H1 (cell line): ENCODE measurements at regions not wholly inside any gene's neighbourhood (a gene's known extent, or its start where the extent isn't known, plus 50 kb on each side); places are given as distances from the start of the nearest gene placed in this dataset.

Experiments used
- CTCF ChIA-PET: fragments of 300-600 bp; sonication (Branson Sonifier 250); formaldehyde crosslinking; loops from one replicate; lab custom pipeline; 2021; ENCODE audit not compliant: partially characterized antibody; lab: Charles Lee
- POLR2A ChIA-PET: fragments of 300-600 bp; sonication (Branson Sonifier 250); formaldehyde crosslinking; loops from one replicate; lab custom pipeline; 2021; ENCODE audit warnings: inconsistent platforms; ENCODE audit not compliant: partially characterized antibody; lab: Charles Lee
- DNase-seq, 2 experiments: peaks; one replicate each; pipeline versions ENCODE4 v3.0.0 to v3.0.0-alpha.2; 2010 to 2022; ENCODE audit warnings: low spot score in 2 of 2, low read depth in 1 of 2, mixed read lengths in 1 of 2
- FAIRE-seq: peaks from 2 replicates; lab custom pipeline; 2011; peaks lifted over from hg19 to GRCh38; lab: Jason Lieb, UNC
- H2AFZ ChIP-seq: 2 replicates; pipeline ENCODE4 v1.8.1; 2012; ENCODE audit warnings: low read length, inconsistent platforms
- H2AK5ac ChIP-seq: 2 replicates; pipeline ENCODE4 v1.6.1; 2013; ENCODE audit warnings: low read depth, low read length
- H2BK120ac ChIP-seq: replicated peaks from 2 replicates; pipeline ENCODE3; 2013; ENCODE audit warnings: low read depth, low read length, inconsistent platforms
- H2BK12ac ChIP-seq: 2 replicates; pipeline ENCODE4 v1.6.1; 2013; ENCODE audit warnings: low read depth, low read length
- H2BK15ac ChIP-seq: 2 replicates; pipeline ENCODE4 v1.6.1; 2013; ENCODE audit warnings: low read length
- H2BK20ac ChIP-seq: 2 replicates; pipeline ENCODE4 v1.6.1; 2013; ENCODE audit warnings: low read length
- H2BK5ac ChIP-seq: 2 replicates; pipeline ENCODE4 v1.6.1; 2013; ENCODE audit warnings: low read depth, low read length
- H3K14ac ChIP-seq: 2 replicates; pipeline ENCODE4 v1.6.1; 2013; ENCODE audit warnings: inconsistent platforms; ENCODE audit not compliant: insufficient read length
- H3K18ac ChIP-seq: 2 replicates; pipeline ENCODE4 v1.6.1; 2013; ENCODE audit warnings: low read length; ENCODE audit errors: extremely low read depth
- H3K23ac ChIP-seq: 2 replicates; pipeline ENCODE4 v1.6.1; 2013; ENCODE audit warnings: inconsistent platforms; ENCODE audit not compliant: insufficient read length
- H3K23me2 ChIP-seq: 2 replicates; pipeline ENCODE4 v1.6.1; 2013; ENCODE audit warnings: low read depth, low read length
- H3K27ac ChIP-seq: 2 replicates; pipeline ENCODE4 v1.6.1; 2011; ENCODE audit warnings: low read depth, low read length, inconsistent platforms
- H3K27me3 ChIP-seq, 4 experiments: replicated peaks in 1 of 4; 1 replicate in 1 of 4; 2 replicates in 3 of 4; pipeline versions ENCODE4 v1.6.1 to v1.8.1; 2011 to 2013; ENCODE audit warnings: low read length in 3 of 4, mild to moderate bottlenecking in 3 of 4, inconsistent platforms in 2 of 4, mixed read lengths in 2 of 4, moderate library complexity in 1 of 4; ENCODE audit not compliant: control insufficient read depth in 3 of 4, insufficient read depth in 3 of 4; ENCODE audit errors: extremely low read depth in 1 of 4
- H3K36me3 ChIP-seq, 4 experiments: 2 replicates each; pipeline versions ENCODE4 v1.6.1 to v1.8.1; 2011 to 2013; ENCODE audit warnings: mild to moderate bottlenecking in 4 of 4, low read length in 3 of 4, moderate library complexity in 2 of 4, control low read depth in 1 of 4, inconsistent platforms in 1 of 4; ENCODE audit not compliant: insufficient read depth in 4 of 4, control insufficient read depth in 2 of 4
- H3K4ac ChIP-seq: replicated peaks from 2 replicates; pipeline ENCODE3; 2013; ENCODE audit warnings: low read length, low read depth, mixed read lengths, inconsistent platforms; ENCODE audit not compliant: insufficient read length
- H3K4me1 ChIP-seq, 4 experiments: replicated peaks in 1 of 4; 1 replicate in 1 of 4; 2 replicates in 3 of 4; pipeline versions ENCODE4 v1.6.1 to v1.8.1; 2011 to 2013; ENCODE audit warnings: low read length in 3 of 4, inconsistent platforms in 2 of 4, mixed read lengths in 1 of 4; ENCODE audit not compliant: insufficient read depth in 4 of 4, control insufficient read depth in 3 of 4
- H3K4me2 ChIP-seq, 2 experiments: 2 replicates each; pipeline versions ENCODE4 v1.6.1 to v1.8.1; 2011 to 2013; ENCODE audit warnings: low read depth in 2 of 2, low read length in 2 of 2, control low read depth in 1 of 2, inconsistent platforms in 1 of 2, mild to moderate bottlenecking in 1 of 2; ENCODE audit not compliant: insufficient read depth in 1 of 2
- H3K4me3 ChIP-seq, 4 experiments: fragments of 200-600, 300-600 bp in 1 of 4; sonication (generic), shearing (Covaris generic), sonication (Bioruptor Twin) in 1 of 4; 2 replicates each; pipeline versions ENCODE4 v1.5.1 to v1.8.1; 2011 to 2016; ENCODE audit warnings: low read length in 4 of 4, low read depth in 3 of 4, control low read depth in 2 of 4, inconsistent platforms in 2 of 4, mild to moderate bottlenecking in 2 of 4, mixed read lengths in 1 of 4, moderate library complexity in 1 of 4; ENCODE audit not compliant: insufficient read depth in 2 of 4; ENCODE audit errors: extremely low read depth in 1 of 4
- H3K56ac ChIP-seq: replicated peaks from 2 replicates; pipeline ENCODE3; 2013; ENCODE audit warnings: low read depth, mild to moderate bottlenecking, mixed read lengths, low read length, inconsistent platforms; ENCODE audit not compliant: insufficient read length
- H3K79me1 ChIP-seq: 2 replicates; pipeline ENCODE4 v1.6.1; 2013; ENCODE audit warnings: low read depth, low read length, control low read depth
- H3K79me2 ChIP-seq, 2 experiments: 2 replicates each; pipeline versions ENCODE4 v1.6.1 to v1.8.1; 2012 to 2013; ENCODE audit warnings: low read length in 2 of 2, mild to moderate bottlenecking in 2 of 2, inconsistent platforms in 1 of 2; ENCODE audit not compliant: insufficient read depth in 2 of 2, control insufficient read depth in 1 of 2
- H3K9ac ChIP-seq, 4 experiments: replicated peaks in 1 of 4; 1 replicate in 1 of 4; 2 replicates in 3 of 4; pipeline versions ENCODE4 v1.6.1 to v1.8.1; 2011 to 2013; ENCODE audit warnings: low read depth in 3 of 4, low read length in 3 of 4, control low read depth in 2 of 4, mild to moderate bottlenecking in 2 of 4, moderate library complexity in 2 of 4, inconsistent platforms in 1 of 4; ENCODE audit errors: extremely low read depth in 1 of 4
- H3K9me3 ChIP-seq, 2 experiments: 2 replicates each; pipeline versions ENCODE4 v1.6.1 to v1.8.1; 2012 to 2013; ENCODE audit warnings: mild to moderate bottlenecking in 2 of 2, moderate library complexity in 2 of 2, control low read depth in 1 of 2, inconsistent platforms in 1 of 2, low read depth in 1 of 2, low read length in 1 of 2, mixed read lengths in 1 of 2; ENCODE audit not compliant: insufficient read depth in 2 of 2
- H4K20me1 ChIP-seq, 2 experiments: replicated peaks in 1 of 2; 2 replicates each; pipeline versions ENCODE3 to v1.8.1; 2011 to 2013; ENCODE audit warnings: inconsistent platforms in 2 of 2, low read length in 2 of 2, mild to moderate bottlenecking in 1 of 2; ENCODE audit not compliant: insufficient read depth in 2 of 2, control insufficient read depth in 1 of 2
- H4K5ac ChIP-seq: 2 replicates; pipeline ENCODE4 v1.6.1; 2013; ENCODE audit warnings: low read length, low read depth, mixed read lengths, inconsistent platforms; ENCODE audit not compliant: insufficient read length
- H4K8ac ChIP-seq: 2 replicates; pipeline ENCODE4 v1.8.0; 2013; ENCODE audit warnings: mild to moderate bottlenecking, moderate library complexity, low read length, inconsistent platforms; ENCODE audit not compliant: insufficient read depth; ENCODE audit errors: extremely low read depth
- H4K91ac ChIP-seq: replicated peaks from 2 replicates; pipeline ENCODE3; 2013; ENCODE audit warnings: low read length, mixed read lengths, inconsistent platforms; ENCODE audit not compliant: insufficient read length
- CTBP2 ChIP-seq: IDR thresholded peaks from 2 replicates; pipeline ENCODE4 v1.7.0; 2011; ENCODE audit warnings: borderline replicate concordance, mild to moderate bottlenecking, moderate library complexity, mixed read lengths, low read length; ENCODE audit not compliant: insufficient read depth, insufficient read length
- EP300 ChIP-seq, 2 experiments: IDR thresholded peaks; 1 replicate in 1 of 2; 2 replicates in 1 of 2; pipeline ENCODE4 v1.6.1; 2011 to 2012; ENCODE audit warnings: low read depth in 2 of 2, low read length in 2 of 2, mild to moderate bottlenecking in 2 of 2, borderline replicate concordance in 1 of 2, inconsistent platforms in 1 of 2, moderate library complexity in 1 of 2
- GTF2F1 ChIP-seq: IDR thresholded peaks from 2 replicates; pipeline ENCODE4 v1.6.1; 2012; ENCODE audit warnings: low read depth, low read length, improper control_type of control experiment, borderline replicate concordance
- HDAC2 ChIP-seq, 2 experiments: fragments of 300-600 bp in 1 of 2; sonication (generic) in 1 of 2; IDR thresholded peaks; 2 replicates each; pipeline ENCODE4 v1.6.1; 2011 to 2012; ENCODE audit warnings: low read depth in 2 of 2, low read length in 2 of 2, mild to moderate bottlenecking in 2 of 2, moderate library complexity in 2 of 2, borderline replicate concordance in 1 of 2, inconsistent platforms in 1 of 2
- JUND ChIP-seq: IDR thresholded peaks from 2 replicates; pipeline ENCODE4 v1.6.1; 2011; ENCODE audit warnings: mild to moderate bottlenecking, improper control_type of control experiment, low read length
- MAFK ChIP-seq: IDR thresholded peaks from 2 replicates; pipeline ENCODE4 v1.6.1; 2012; ENCODE audit warnings: low read depth, mild to moderate bottlenecking, improper control_type of control experiment, low read length
- POU5F1 ChIP-seq: IDR thresholded peaks from 2 replicates; pipeline ENCODE4 v1.6.1; 2011; ENCODE audit warnings: low read depth, mild to moderate bottlenecking, low read length, moderate library complexity
- RAD21 ChIP-seq, 2 experiments: IDR thresholded peaks in 1 of 2; conservative IDR thresholded peaks in 1 of 2; 2 replicates each; pipeline ENCODE4 v1.6.1; 2011; ENCODE audit warnings: low read depth in 2 of 2, low read length in 2 of 2, improper control_type of control experiment in 1 of 2, inconsistent platforms in 1 of 2, mild to moderate bottlenecking in 1 of 2, moderate library complexity in 1 of 2
- RXRA ChIP-seq: IDR thresholded peaks from 2 replicates; pipeline ENCODE4 v1.6.1; 2011; ENCODE audit warnings: low read depth, mild to moderate bottlenecking, low read length, moderate library complexity; ENCODE audit not compliant: insufficient read depth
- SP1 ChIP-seq: IDR thresholded peaks from 2 replicates; pipeline ENCODE4 v1.6.1; 2011; ENCODE audit warnings: low read depth, low read length
- TEAD4 ChIP-seq: IDR thresholded peaks from 2 replicates; pipeline ENCODE4 v1.6.1; 2012; ENCODE audit warnings: low read depth, low read length, inconsistent platforms, mixed read lengths

- H3K4me1 ChIP-seq, result peaks cover 0 to 20% (median 15%) of the 10 kb centered on the region in 4 experiments; a peak in 5 of 7 replicates
- no peak overlapping the region for H4K8ac ChIP-seq
- peaks cover 4 to 10% of the 10 kb centered on the region in 2 experiments for H3K9me3 ChIP-seq
- H2BK12ac ChIP-seq, result peak overlapping the region; percentile 64; the same call in 1 of the 2 replicates
- peak overlapping the region in 1 of 4 experiments; percentile 10; a peak in 1 of 8 replicates for H3K4me3 ChIP-seq
- H3K79me1 ChIP-seq, result no peaks in the 10 kb centered on the region; the same call in 1 of the 2 replicates
- peak overlapping the region; percentile 73; the same call in 1 of the 2 replicates for H2BK20ac ChIP-seq
- peak; percentile 78 for FAIRE-seq
- no peak overlapping the region for H3K14ac ChIP-seq
- H4K5ac ChIP-seq, result peak overlapping the region; percentile 55
- no peak overlapping the region for H3K4me2 ChIP-seq
- H2BK15ac ChIP-seq, result no peak overlapping the region
- H3K79me2 ChIP-seq, result peaks cover 0 to 21% of the 10 kb centered on the region in 2 experiments; a peak in 2 of 4 replicates
- H3K27ac ChIP-seq, result no peak overlapping the region; the same call in 1 of the 2 replicates
- no peak for DNase-seq
- H3K56ac ChIP-seq, result peak overlapping the region; percentile 1
- peak overlapping the region; percentile 90 for H2BK5ac ChIP-seq
- no peaks in the 10 kb centered on the region for H3K23me2 ChIP-seq
- TF ChIP-seq POU5F1 (0 out of 2 replicates have a peak, but pooled peaks have one; percentile 72), EP300 (IDR thresholded peaks at IDR 0.05; ENCODE audit: borderline replicate concordance in 1 of 2, low read depth in 2 of 2, low read length in 2 of 2) (peak in 1 of 2 experiments; percentile 7; a peak in 1 of 3 replicates), HDAC2 (IDR thresholded peaks at IDR 0.05; ENCODE audit: borderline replicate concordance in 1 of 2, low read depth in 2 of 2, low read length in 2 of 2) (0 out of 4 replicates have a peak, but pooled peaks of 1 of the 2 experiments have one; percentile 30), RAD21 (IDR thresholded peaks at IDR 0.05 in 1 of 2, conservative IDR thresholded peaks at IDR 0.05 in 1 of 2; ENCODE audit: low read depth in 2 of 2, low read length in 2 of 2) (0 out of 4 replicates have a peak, but pooled peaks of 1 of the 2 experiments have one; percentile 4), RXRA (no peak), MAFK (no peak), CTBP2 (no peak), JUND (no peak), GTF2F1 (no peak), TEAD4 (peak; percentile 96), SP1 (0 out of 2 replicates have a peak, but pooled peaks have one; percentile 37)
- no peak overlapping the region; the same call in 1 of the 2 replicates for H3K18ac ChIP-seq
- peak overlapping the region; percentile 68 for H2BK120ac ChIP-seq
- H3K4ac ChIP-seq, result peak overlapping the region; percentile 63
- POLR2A ChIA-PET, result interaction anchor here (1.7 to 4.5 kb wide), 2 partner anchors 11 to 16 kb away, joined by 6 to 30 read pairs; no protein-coding TSS in a partner anchor
- no peak overlapping the region for H3K9ac ChIP-seq
- H2AK5ac ChIP-seq, result no peak overlapping the region
- no peak overlapping the region for H2AFZ ChIP-seq
- CTCF ChIA-PET, result interaction anchor here (1.6 kb wide), 1 partner anchor 12 kb away, joined by 5 read pairs; no protein-coding TSS in a partner anchor
- peak overlapping the region; percentile 53 for H4K91ac ChIP-seq
- H3K36me3 ChIP-seq, result peaks cover 0 to 38% (median 9%) of the 10 kb centered on the region in 4 experiments; a peak in 5 of 8 replicates
- H4K20me1 ChIP-seq, result no peaks in the 10 kb centered on the region
- H3K27me3 ChIP-seq, result no peaks in the 10 kb centered on the region
- H3K23ac ChIP-seq, result no peak overlapping the region
These were observed 65.0 kb upstream of the DAZL start for GRCh38 chr3:16670191-16670590.
